AG09309 (cell line): ENCODE measurements at regions not wholly inside any gene's neighbourhood (a gene's known extent, or its start where the extent isn't known, plus 50 kb on each side); places are given as distances from the start of the nearest gene placed in this dataset.

Source experiments
- DNase-seq: peaks from one replicate; pipeline ENCODE4 v3.0.0-alpha.2; 2010; ENCODE audit warnings: low read depth
- H3K4me3 ChIP-seq: 2 replicates; pipeline ENCODE4 v1.5.1; 2011; ENCODE audit warnings: mild to moderate bottlenecking, low read depth, low read length, moderate library complexity; ENCODE audit not compliant: control insufficient read depth
- TF ChIP-seq, protein P1 (sequence below): IDR thresholded peaks from 2 replicates; pipeline ENCODE4 v1.5.1; 2011; ENCODE audit warnings: mild to moderate bottlenecking, low read depth, low read length, inconsistent platforms; ENCODE audit not compliant: insufficient read depth, control insufficient read depth; ENCODE audit errors: missing control alignments

DNA sequence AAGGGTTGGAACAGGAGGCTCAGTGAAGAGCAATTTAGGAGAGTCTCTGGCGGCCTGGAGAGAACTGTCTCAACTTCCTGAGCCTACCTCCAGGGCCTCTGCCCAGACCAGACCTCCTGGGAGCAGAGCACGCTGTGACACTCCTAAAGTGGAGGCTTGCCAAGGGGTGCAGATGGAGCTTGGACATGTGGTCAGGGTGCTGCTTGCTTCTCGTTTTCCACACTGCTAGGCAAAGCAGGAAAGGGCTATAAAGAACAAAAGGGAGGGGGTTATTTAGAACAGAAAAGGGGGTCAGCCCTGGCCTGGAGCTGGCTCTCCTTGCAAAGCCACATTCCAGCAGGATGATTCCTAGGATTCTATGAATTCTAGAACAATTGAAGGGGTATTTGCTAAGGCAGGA lies 145.7 kb upstream of the GGTLC1 start:
- H3K4me3 ChIP-seq: no peak overlapping the region
- TF ChIP-seq, protein P1, sequence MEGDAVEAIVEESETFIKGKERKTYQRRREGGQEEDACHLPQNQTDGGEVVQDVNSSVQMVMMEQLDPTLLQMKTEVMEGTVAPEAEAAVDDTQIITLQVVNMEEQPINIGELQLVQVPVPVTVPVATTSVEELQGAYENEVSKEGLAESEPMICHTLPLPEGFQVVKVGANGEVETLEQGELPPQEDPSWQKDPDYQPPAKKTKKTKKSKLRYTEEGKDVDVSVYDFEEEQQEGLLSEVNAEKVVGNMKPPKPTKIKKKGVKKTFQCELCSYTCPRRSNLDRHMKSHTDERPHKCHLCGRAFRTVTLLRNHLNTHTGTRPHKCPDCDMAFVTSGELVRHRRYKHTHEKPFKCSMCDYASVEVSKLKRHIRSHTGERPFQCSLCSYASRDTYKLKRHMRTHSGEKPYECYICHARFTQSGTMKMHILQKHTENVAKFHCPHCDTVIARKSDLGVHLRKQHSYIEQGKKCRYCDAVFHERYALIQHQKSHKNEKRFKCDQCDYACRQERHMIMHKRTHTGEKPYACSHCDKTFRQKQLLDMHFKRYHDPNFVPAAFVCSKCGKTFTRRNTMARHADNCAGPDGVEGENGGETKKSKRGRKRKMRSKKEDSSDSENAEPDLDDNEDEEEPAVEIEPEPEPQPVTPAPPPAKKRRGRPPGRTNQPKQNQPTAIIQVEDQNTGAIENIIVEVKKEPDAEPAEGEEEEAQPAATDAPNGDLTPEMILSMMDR: no peak
- DNase-seq: no peak

DNA sequence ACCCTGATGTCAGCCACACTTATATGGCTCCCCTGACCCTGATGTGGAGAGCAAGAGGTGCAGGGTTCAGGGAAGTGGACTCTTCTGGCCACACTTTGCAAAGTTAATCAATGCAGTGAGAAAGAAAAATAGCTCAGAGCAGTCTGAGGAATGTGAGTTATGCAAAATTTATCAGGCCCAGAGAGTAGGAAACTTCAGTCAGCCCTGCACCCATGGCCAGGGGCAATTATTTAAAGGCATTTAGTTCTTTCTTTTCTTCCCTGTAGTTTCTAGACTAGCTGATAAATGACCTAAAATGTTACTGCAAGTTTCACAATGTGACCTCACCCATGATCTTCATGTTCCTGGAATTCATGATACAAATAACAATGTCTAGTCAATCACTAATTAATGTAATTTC lies 143.7 kb upstream of the GGTLC1 start:
- H3K4me3 ChIP-seq: no peak overlapping the region
- no peak for DNase-seq
- TF ChIP-seq, protein P1: no peak

DNA sequence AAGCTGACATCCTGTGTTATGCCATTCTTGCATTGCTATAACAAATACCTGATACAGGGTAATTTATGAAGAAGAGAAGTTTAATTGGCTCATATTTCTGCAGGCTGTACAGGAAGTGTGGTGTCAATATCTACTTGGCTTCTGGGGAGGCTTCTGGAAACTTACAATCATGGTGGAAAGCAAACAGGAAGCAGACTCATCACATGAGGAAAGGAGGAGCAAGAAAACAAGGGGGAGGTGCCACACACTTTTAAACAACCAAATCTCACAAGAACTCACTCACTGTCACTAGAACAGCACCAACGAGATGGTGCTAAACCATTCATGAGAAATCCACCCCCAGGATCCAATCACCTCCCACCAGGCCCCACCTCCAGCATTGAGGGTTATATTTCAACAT lies 143.1 kb upstream of the GGTLC1 start:
- H3K4me3 ChIP-seq: no peak overlapping the region
- DNase-seq: no peak
- TF ChIP-seq, protein P1: no peak

DNA sequence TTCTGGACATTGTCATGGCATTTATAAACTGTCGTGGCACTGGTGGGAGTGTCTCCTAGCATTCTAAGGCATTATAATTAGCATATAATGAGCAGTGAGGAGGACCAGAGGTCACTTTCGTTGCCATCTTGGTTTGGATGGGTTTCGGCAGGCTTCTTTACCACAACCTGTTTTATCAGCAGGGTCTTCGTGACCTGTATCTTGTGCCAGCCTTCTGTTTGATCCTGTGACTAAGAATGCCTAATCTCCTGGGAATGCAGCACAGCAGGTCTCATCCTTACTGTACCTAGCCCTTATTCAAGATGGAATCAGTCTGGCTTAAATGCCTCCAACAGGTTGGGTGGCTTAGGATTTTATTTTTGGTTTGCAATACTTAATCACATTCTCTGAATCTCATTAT lies 142.7 kb upstream of the GGTLC1 start:
- H3K4me3 ChIP-seq: no peak overlapping the region
- TF ChIP-seq, protein P1: no peak
- DNase-seq: no peak

DNA sequence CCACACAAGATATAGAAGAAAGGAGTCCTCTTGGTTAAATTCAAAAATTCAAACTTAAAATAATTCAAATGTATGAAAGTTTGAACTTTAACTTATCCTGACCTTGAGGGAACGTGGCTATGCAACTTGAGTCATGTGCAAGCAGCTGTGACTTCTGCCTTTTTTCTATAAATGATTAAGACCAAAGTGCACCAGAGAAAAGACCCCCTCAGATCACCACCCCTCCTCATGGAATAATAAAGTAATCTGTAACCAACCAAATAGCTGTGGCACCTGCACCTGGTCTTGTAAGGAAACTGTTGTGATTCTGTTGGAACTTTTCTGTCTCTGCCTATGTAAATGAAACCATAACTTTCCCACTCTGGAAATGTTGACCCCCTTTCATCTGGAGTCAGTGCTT lies 141.1 kb upstream of the GGTLC1 start:
- TF ChIP-seq, protein P1: no peak

DNA sequence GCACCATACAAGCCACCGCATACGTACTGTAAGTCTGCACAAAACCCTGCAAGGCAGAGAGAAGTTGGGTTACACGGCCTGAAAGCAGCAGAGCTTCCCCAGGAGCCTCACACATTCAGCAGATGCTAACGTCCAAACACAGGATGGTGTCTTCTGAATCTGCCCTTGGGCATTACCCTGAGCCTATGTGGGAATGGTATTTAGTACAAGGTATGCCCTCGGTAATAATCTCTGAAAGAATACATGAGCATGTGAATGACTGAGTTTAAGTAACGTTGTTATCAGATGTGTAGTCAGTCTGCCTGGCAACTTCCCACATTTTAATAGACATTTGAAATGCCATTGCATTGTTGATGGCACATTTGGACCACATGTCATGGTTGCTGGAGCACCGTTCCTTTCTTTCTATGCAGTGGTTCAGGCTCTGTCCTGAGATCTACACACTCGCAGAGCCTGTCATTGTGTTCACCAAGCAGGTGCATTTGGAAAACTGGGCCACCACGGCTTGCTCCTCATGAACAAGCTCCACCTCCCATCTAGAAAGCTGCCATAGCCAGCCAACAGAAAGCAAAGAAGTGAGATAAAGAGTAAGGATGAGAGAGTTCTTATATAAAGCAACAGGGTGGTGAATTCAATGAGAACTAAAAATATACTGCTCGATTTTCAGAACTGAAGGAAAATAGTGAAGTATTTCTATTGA lies 136.5 kb upstream of the GGTLC1 start:
- DNase-seq: no peak
- TF ChIP-seq, protein P1: no peak
- H3K4me3 ChIP-seq: no peak overlapping the region

More for the DNA sequence above, 141.1 kb upstream of the GGTLC1 start:
- DNase-seq: no peak
- H3K4me3 ChIP-seq: no peak overlapping the region
